Transverse colon (tissue), 4 donors: ENCODE measurements at regions not wholly inside any gene's neighbourhood (a gene's known extent, or its start where the extent isn't known, plus 50 kb on each side); places are given as distances from the start of the nearest gene placed in this dataset.

Experiments
- DNase-seq: peaks from one replicate; pipeline ENCODE4 v3.0.0-alpha.2; 2019
- H3K27ac ChIP-seq, 4 donors: fragments of 200-600 bp; sonication (generic); 2 replicates each; pipeline ENCODE4 v1.5.1; 2016 to 2018; ENCODE audit warnings: inconsistent platforms in 4 of 4
- H3K27me3 ChIP-seq: fragments of 200-600 bp; sonication (generic); 2 replicates; pipeline ENCODE4 v1.5.1; 2017; ENCODE audit warnings: inconsistent platforms
- H3K36me3 ChIP-seq, 4 donors: fragments of 200-600 bp; sonication (generic); 2 replicates each; pipeline ENCODE4 v1.5.1; 2017 to 2019; ENCODE audit warnings: inconsistent platforms in 4 of 4
- H3K4me1 ChIP-seq, 4 donors: fragments of 200-600 bp; sonication (generic); 2 replicates each; pipeline ENCODE4 v1.5.1; 2017 to 2020; ENCODE audit warnings: inconsistent platforms in 4 of 4
- H3K4me3 ChIP-seq, 4 donors: fragments of 200-600 bp; sonication (generic); 1 replicate in 1 of 4; 2 replicates in 3 of 4; pipeline versions ENCODE4 v1.5.1 to v1.6.1; 2017 to 2019; ENCODE audit warnings: inconsistent platforms in 4 of 4
- H3K9me3 ChIP-seq, 2 donors: fragments of 200-600 bp; sonication (generic); 2 replicates each; pipeline ENCODE4 v1.5.1; 2017 to 2019; ENCODE audit warnings: inconsistent platforms in 2 of 2
- EP300 ChIP-seq: sonication (generic); formaldehyde crosslinking; IDR thresholded peaks from one replicate; pipeline ENCODE4 v1.6.1; 2017; ENCODE audit warnings: antibody characterized with exemption, low read depth
- POLR2A ChIP-seq: fragments of 450-650 bp; IDR thresholded peaks from one replicate; pipeline ENCODE4 v1.6.1; 2016; ENCODE audit warnings: antibody characterized with exemption, mild to moderate bottlenecking, moderate library complexity
- POLR2AphosphoS5 ChIP-seq, 3 donors: sonication (generic); formaldehyde crosslinking; IDR thresholded peaks; one replicate each; pipeline ENCODE4 v1.6.1; 2016; ENCODE audit warnings: antibody characterized with exemption in 3 of 3
- WGBS, 2 donors: methylation state at CpG; one replicate each; pipeline ENCODE4 v1.1.5; 2018; ENCODE audit warnings: low coverage in 1 of 2; 5-methylcytosine and 5-hydroxymethylcytosine counted together
- in situ Hi-C, 4 donors: fragments of 200-750 bp; cut with MboI; loops; one replicate each; pipeline versions ENCODE4 v1.15.0 to v1.15.1; 2017; ENCODE audit warnings: low sequenced_read_pairs in 3 of 4, low pct_ligation_motif_present in 1 of 4, low pct_unique_long_range_greater_than_20kb in 1 of 4
- intact Hi-C: fragments of 100-400 bp; cut with DNase I; formaldehyde crosslinking; loops from one replicate; pipeline ENCODE4 v1.15.1; 2023; ENCODE audit warnings: low total_unique reads
- small RNA-seq, 4 donors: library from RNA; depleted of rRNA; stranded (forward); fragments of <200 nt; gene quantifications; one replicate each; pipeline ENCODE3, GENCODE V24; 2016
- TF ChIP-seq, protein P1 (sequence below), 5 experiments: fragments of 200-600 bp in 3 of 5; fragments of 450-650 bp in 2 of 5; sonication (generic) in 3 of 5; IDR thresholded peaks; 1 replicate in 2 of 5; 2 replicates in 3 of 5; pipeline ENCODE4 v1.5.1; 2016 to 2017; ENCODE audit warnings: antibody characterized with exemption in 5 of 5, inconsistent platforms in 3 of 5, mild to moderate bottlenecking in 2 of 5, moderate library complexity in 1 of 5

DNA sequence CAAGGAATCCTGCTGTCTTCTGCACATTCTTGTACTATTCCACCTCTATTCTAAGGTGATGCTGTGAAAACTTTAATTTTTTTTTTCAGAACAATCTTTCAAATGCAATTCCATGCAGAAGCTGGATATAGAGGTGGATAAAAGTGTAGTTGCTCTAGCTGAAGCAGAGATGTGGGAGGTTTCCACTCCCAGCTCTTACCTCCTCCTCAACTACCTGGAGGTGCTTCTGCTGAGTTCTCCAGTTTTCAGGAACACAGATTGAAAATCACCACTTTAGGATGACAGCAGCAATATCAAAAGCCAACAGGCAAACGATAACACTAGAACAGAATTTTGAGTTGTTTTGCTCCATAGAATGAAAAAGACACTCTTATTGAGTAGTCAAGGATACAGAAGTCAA, 51.1 kb upstream of the FAM98A start:
- no peaks in the 10 kb centered on the region for H3K27me3 ChIP-seq
- H3K4me1 ChIP-seq: no peaks in the 10 kb centered on the region
- no peaks in the 10 kb centered on the region for H3K9me3 ChIP-seq
- 50 to 87% methylated on average over 1 of the region's 1 CpG for WGBS, 2 donors
- DNase-seq: no peak
- TF ChIP-seq POLR2A: no peak
- TF ChIP-seq, protein P1, sequence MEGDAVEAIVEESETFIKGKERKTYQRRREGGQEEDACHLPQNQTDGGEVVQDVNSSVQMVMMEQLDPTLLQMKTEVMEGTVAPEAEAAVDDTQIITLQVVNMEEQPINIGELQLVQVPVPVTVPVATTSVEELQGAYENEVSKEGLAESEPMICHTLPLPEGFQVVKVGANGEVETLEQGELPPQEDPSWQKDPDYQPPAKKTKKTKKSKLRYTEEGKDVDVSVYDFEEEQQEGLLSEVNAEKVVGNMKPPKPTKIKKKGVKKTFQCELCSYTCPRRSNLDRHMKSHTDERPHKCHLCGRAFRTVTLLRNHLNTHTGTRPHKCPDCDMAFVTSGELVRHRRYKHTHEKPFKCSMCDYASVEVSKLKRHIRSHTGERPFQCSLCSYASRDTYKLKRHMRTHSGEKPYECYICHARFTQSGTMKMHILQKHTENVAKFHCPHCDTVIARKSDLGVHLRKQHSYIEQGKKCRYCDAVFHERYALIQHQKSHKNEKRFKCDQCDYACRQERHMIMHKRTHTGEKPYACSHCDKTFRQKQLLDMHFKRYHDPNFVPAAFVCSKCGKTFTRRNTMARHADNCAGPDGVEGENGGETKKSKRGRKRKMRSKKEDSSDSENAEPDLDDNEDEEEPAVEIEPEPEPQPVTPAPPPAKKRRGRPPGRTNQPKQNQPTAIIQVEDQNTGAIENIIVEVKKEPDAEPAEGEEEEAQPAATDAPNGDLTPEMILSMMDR (IDR thresholded peaks at IDR 0.05): no peak
- TF ChIP-seq EP300: no peak
- no peak for TF ChIP-seq POLR2AphosphoS5 (IDR thresholded peaks at IDR 0.05)
- H3K4me3 ChIP-seq: no peak overlapping the region
- intact Hi-C loops: no loop called here
- in situ Hi-C loops: no loop called here
- no peaks in the 10 kb centered on the region for H3K36me3 ChIP-seq
- no peak overlapping the region for H3K27ac ChIP-seq

Small RNA genes in the stretch of these regions (small RNA-seq; reads per million reads assigned to genes)
- gene AC013442.1: 0 reads per million in 4 donors
- gene AC083939.1: 0 reads per million in 4 donors
- 0 reads per million in 4 donors for gene MIR548AD
- 0 reads per million in 4 donors for gene RNU6-1117P
